ENCODE measurements at regions not wholly inside any gene's neighbourhood (a gene's known extent, or its start where the extent isn't known, plus 50 kb on each side); places are given as distances from the start of the nearest gene placed in this dataset.

GRCh38 chr4:22201256-22201655, 252.7 kb upstream of the KCNIP4 start:
- TF ChIP-seq PATZ1 (CRISPR knock-in tag; IDR thresholded peaks at IDR 0.05; ENCODE audit: borderline replicate concordance) (no peak), TOX (CRISPR knock-in tag; IDR thresholded peaks at IDR 0.05; ENCODE audit: borderline replicate concordance) (no peak), PPARA (CRISPR knock-in tag; IDR thresholded peaks at IDR 0.05; ENCODE audit: borderline replicate concordance) (no peak), TSHZ2 (CRISPR knock-in tag; IDR thresholded peaks at IDR 0.05) (no peak)
